ENCODE measurements at regions not wholly inside any gene's neighbourhood (a gene's known extent, or its start where the extent isn't known, plus 50 kb on each side); places are given as distances from the start of the nearest gene placed in this dataset.

DNA sequence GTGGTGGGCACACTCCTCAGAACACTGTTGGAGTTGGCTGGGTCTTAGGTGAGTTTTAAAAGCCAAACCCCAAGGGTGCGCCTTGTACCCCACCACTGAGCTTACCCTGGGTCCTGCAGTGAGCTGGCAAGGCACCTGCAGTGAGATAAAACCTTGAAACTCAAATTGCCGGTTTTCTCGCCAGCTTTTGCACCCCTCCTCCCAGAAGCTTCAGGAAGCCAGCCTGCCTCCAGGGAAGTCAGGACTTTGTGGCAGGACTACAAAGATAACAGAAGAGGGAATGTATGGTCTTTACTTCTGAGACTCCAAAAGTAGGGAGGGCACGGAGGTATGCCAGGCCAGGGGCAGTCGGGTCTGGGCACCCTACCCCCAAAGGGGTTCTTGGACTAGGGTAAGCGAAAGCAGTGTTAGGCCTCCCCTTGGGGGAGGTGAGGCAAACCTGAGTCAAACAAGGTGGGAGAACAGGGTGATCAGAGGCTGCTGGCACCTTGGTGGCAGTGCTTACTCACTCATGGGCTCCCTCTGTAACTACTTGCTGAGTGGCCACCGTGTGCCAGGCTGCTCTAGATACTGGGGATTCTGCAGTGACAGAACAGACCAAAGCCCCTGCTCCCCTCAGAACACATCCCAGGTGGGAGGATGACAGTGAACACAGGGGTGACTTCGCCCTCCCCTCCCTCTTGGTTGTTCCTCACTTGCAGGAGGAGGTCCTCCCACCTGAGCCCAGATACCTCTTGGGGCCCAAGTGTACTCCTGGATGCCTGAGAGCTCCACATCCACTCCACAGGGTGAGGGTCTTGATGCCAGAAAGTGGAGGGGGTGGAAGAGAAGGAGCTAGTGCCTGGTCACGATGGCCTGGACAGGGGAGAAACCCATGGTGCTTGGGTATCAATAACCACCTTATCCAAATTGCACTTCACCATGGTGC, 69.3 kb upstream of the RGPD5 start:
- intact Hi-C loops (cut with micrococcal nuclease): no loop called here
- H3K36me3 ChIP-seq (ENCODE audit: low read depth, low read length): no peaks in the 10 kb centered on the region
- no peaks in the 10 kb centered on the region for H3K4me1 ChIP-seq (ENCODE audit: insufficient read depth, low read length)
- no peaks in the 10 kb centered on the region for H3F3A ChIP-seq (ENCODE audit: low read length, unreplicated experiment)
- POLR2A ChIA-PET (ENCODE audit: unreplicated experiment): no interaction called here
- no peaks in the 10 kb centered on the region for H3K79me2 ChIP-seq (ENCODE audit: low read length)
- H2AFZ ChIP-seq (ENCODE audit: low read length): no peak overlapping the region
- no peak for ATAC-seq
- H3K9ac ChIP-seq (ENCODE audit: low read length): no peak overlapping the region
- no peak overlapping the region for H3K27ac ChIP-seq (ENCODE audit: low read length)
- H4K20me1 ChIP-seq (ENCODE audit: low read length): no peaks in the 10 kb centered on the region
- no TSS peak for BruUV-seq (replicated peaks)
- CTCF ChIA-PET: no interaction called here
- H3K27me3 ChIP-seq (ENCODE audit: low read length): no peaks in the 10 kb centered on the region
- TF ChIP-seq EZH2 (IDR thresholded peaks at IDR 0.05; ENCODE audit: low read length, unreplicated experiment) (no peak), EZH2phosphoT487 (IDR thresholded peaks at IDR 0.05; ENCODE audit: borderline replicate concordance, low read length) (no peak), CTCF (conservative IDR thresholded peaks at IDR 0.05; ENCODE audit: low read depth, low read length) (no peak)
- H3K9me3 ChIP-seq (ENCODE audit: low read length): no peaks in the 10 kb centered on the region
- H3K4me2 ChIP-seq (ENCODE audit: low read length): no peak overlapping the region
- H3K4me3 ChIP-seq (ENCODE audit: low read length): no peak overlapping the region
- DNase-seq: no peak
- no peaks in the 10 kb centered on the region for H3K9me2 ChIP-seq (replicated peaks; ENCODE audit: low read length)

GRCh38 chr2:109726379-109727270, 67.5 kb upstream of the RGPD5 start:
- H3F3A ChIP-seq (ENCODE audit: low read length, unreplicated experiment): no peaks in the 10 kb centered on the region
- POLR2A ChIA-PET (ENCODE audit: unreplicated experiment): no interaction called here
- no peak overlapping the region for H2AFZ ChIP-seq (ENCODE audit: low read length)
- H4K20me1 ChIP-seq (ENCODE audit: low read length): no peaks in the 10 kb centered on the region
- CTCF ChIA-PET: no interaction called here
- H3K36me3 ChIP-seq (ENCODE audit: low read depth, low read length): no peaks in the 10 kb centered on the region
- H3K9me3 ChIP-seq (ENCODE audit: low read length): no peaks in the 10 kb centered on the region
- no peaks in the 10 kb centered on the region for H3K9me2 ChIP-seq (replicated peaks; ENCODE audit: low read length)
- H3K4me2 ChIP-seq (ENCODE audit: low read length): no peak overlapping the region
- no peak for DNase-seq
- no peak overlapping the region for H3K9ac ChIP-seq (ENCODE audit: low read length)
- no peak for ATAC-seq
- no peaks in the 10 kb centered on the region for H3K79me2 ChIP-seq (ENCODE audit: low read length)
- H3K4me1 ChIP-seq (ENCODE audit: insufficient read depth, low read length): no peaks in the 10 kb centered on the region
- H3K27ac ChIP-seq (ENCODE audit: low read length): no peak overlapping the region
- no peak overlapping the region for H3K4me3 ChIP-seq (ENCODE audit: low read length)
- intact Hi-C loops (cut with micrococcal nuclease): no loop called here
- TF ChIP-seq CTCF (conservative IDR thresholded peaks at IDR 0.05; ENCODE audit: low read depth, low read length) (no peak), EZH2phosphoT487 (IDR thresholded peaks at IDR 0.05; ENCODE audit: borderline replicate concordance, low read length) (no peak), EZH2 (IDR thresholded peaks at IDR 0.05; ENCODE audit: low read length, unreplicated experiment) (no peak)
- H3K27me3 ChIP-seq (ENCODE audit: low read length): no peaks in the 10 kb centered on the region
- BruUV-seq (replicated peaks): no TSS peak
